PFSK-1 (cell line): ENCODE measurements at regions not wholly inside any gene's neighbourhood (a gene's known extent, or its start where the extent isn't known, plus 50 kb on each side); places are given as distances from the start of the nearest gene placed in this dataset.

Source experiments
- POLR2AphosphoS5 ChIP-seq: IDR thresholded peaks from 2 replicates; pipeline ENCODE4 v1.6.1; 2012; ENCODE audit warnings: low read depth, mild to moderate bottlenecking, control low read depth, low read length, moderate library complexity
- SIN3A ChIP-seq: IDR thresholded peaks from 2 replicates; pipeline ENCODE4 v1.6.1; 2012; ENCODE audit warnings: mild to moderate bottlenecking, low read length, moderate library complexity, borderline replicate concordance; ENCODE audit not compliant: insufficient read depth
- TAF1 ChIP-seq: IDR thresholded peaks from 2 replicates; pipeline ENCODE4 v1.6.1; 2012; ENCODE audit warnings: low read length, control low read depth, borderline replicate concordance; ENCODE audit not compliant: insufficient read depth
- TF ChIP-seq, protein P1 (sequence below), 2 experiments: IDR thresholded peaks; 2 replicates each; pipeline versions ENCODE4 v1.6.1 to v1.8.0; 2011 to 2012; ENCODE audit warnings: low read depth in 2 of 2, low read length in 2 of 2, control low read depth in 1 of 2, inconsistent platforms in 1 of 2, mild to moderate bottlenecking in 1 of 2, moderate library complexity in 1 of 2; ENCODE audit not compliant: insufficient read depth in 1 of 2

DNA sequence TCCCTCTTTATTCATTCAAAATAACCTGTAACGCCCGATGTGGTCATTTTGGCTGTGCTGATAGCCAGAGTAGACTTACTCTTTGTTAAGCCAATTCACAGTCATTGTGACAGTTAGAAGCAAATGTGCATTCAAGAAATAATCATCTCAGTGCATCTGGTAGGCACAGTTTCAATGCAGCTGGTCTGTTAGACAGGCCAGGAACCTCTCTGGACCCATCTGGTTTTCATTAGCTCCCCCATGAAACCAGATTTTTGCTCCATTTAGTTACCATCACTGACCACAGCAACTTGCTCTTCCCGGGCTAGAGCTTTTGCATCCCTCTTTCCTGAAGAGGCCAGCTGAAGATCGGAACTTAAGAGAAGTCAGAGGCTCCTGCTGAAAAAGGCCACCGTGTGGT lies 284.2 kb downstream of the NSG2 start:
- TF ChIP-seq POLR2AphosphoS5 = no peak
- TF ChIP-seq, protein P1, sequence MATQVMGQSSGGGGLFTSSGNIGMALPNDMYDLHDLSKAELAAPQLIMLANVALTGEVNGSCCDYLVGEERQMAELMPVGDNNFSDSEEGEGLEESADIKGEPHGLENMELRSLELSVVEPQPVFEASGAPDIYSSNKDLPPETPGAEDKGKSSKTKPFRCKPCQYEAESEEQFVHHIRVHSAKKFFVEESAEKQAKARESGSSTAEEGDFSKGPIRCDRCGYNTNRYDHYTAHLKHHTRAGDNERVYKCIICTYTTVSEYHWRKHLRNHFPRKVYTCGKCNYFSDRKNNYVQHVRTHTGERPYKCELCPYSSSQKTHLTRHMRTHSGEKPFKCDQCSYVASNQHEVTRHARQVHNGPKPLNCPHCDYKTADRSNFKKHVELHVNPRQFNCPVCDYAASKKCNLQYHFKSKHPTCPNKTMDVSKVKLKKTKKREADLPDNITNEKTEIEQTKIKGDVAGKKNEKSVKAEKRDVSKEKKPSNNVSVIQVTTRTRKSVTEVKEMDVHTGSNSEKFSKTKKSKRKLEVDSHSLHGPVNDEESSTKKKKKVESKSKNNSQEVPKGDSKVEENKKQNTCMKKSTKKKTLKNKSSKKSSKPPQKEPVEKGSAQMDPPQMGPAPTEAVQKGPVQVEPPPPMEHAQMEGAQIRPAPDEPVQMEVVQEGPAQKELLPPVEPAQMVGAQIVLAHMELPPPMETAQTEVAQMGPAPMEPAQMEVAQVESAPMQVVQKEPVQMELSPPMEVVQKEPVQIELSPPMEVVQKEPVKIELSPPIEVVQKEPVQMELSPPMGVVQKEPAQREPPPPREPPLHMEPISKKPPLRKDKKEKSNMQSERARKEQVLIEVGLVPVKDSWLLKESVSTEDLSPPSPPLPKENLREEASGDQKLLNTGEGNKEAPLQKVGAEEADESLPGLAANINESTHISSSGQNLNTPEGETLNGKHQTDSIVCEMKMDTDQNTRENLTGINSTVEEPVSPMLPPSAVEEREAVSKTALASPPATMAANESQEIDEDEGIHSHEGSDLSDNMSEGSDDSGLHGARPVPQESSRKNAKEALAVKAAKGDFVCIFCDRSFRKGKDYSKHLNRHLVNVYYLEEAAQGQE (IDR thresholded peaks at IDR 0.05; ENCODE audit: insufficient read depth in 1 of 2, low read depth in 2 of 2, low read length in 2 of 2) = no peak
- TF ChIP-seq TAF1 = no peak
- no peak for TF ChIP-seq SIN3A
